ENCODE measurements at regions not wholly inside any gene's neighbourhood (a gene's known extent, or its start where the extent isn't known, plus 50 kb on each side); places are given as distances from the start of the nearest gene placed in this dataset.
A peak's percentile ranks its signal among the peaks of the same experiment; 100 is the strongest.

DNA sequence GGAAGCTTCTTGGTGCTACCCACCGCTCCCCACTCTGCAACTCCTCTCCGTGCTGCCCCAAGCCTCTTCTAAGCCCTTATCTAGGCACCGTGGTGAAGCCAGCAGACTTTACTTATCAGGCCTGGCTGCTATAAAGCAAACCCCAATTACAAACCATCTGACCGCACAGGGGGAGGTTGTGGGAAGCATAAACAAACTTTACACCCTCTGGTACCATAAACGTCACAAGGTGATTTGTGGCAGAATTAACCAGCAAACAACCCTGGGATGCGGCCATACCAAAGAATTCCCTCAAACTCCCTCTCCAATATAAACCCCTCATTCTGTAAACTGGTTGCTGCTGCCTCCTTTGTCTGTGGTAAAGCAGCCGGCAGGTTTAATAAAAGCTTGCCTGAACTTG lies 55.2 kb downstream of the MAGEC2 start:
- TF ChIP-seq, protein P1, sequence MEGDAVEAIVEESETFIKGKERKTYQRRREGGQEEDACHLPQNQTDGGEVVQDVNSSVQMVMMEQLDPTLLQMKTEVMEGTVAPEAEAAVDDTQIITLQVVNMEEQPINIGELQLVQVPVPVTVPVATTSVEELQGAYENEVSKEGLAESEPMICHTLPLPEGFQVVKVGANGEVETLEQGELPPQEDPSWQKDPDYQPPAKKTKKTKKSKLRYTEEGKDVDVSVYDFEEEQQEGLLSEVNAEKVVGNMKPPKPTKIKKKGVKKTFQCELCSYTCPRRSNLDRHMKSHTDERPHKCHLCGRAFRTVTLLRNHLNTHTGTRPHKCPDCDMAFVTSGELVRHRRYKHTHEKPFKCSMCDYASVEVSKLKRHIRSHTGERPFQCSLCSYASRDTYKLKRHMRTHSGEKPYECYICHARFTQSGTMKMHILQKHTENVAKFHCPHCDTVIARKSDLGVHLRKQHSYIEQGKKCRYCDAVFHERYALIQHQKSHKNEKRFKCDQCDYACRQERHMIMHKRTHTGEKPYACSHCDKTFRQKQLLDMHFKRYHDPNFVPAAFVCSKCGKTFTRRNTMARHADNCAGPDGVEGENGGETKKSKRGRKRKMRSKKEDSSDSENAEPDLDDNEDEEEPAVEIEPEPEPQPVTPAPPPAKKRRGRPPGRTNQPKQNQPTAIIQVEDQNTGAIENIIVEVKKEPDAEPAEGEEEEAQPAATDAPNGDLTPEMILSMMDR (IDR thresholded peaks at IDR 0.05) = no peak
- no peak for TF ChIP-seq POLR2A (IDR thresholded peaks at IDR 0.05)
- Histone ChIP-seq H3K9me3 (no peaks in the 10 kb centered on the region), H3K36me3 (replicated peaks in 1 of 2; ENCODE audit: insufficient read depth in 1 of 2, low read depth in 2 of 2) (no peaks in the 10 kb centered on the region), H3K27me3 (no peaks in the 10 kb centered on the region), H3K4me3 (no peak overlapping the region), H3K27ac (no peak overlapping the region), H3K4me1 (no peaks in the 10 kb centered on the region)
- WGBS, 2 donors = 26 to 64% methylated on average over 5 to 7 of the region's 7 CpGs
- ATAC-seq (no peak), DNase-seq (no peak)
- intact Hi-C loops (cut with DNase I) = no loop called here

DNA sequence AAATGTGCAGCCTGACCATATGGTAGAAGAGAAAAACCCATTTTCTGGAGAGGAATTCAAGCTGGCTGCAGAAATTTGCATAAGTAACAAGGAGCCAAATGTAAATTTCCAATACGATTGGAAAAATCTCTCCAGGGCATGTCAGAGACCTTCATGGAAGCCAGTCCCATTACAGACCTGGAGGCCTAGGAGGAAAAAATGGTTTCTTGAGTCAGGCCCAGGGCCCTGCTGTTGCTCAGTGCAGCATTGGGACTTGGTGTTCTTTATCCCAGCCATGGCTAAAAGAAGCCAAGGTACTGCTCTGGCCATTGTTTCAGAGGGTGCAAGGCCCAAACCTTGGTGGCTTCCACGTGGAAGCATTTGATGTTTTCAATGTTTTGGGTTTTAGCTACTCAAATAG lies 70.6 kb downstream of the MAGEC2 start:
- TF ChIP-seq POLR2A (IDR thresholded peaks at IDR 0.05) = no peak
- TF ChIP-seq, protein P1 (IDR thresholded peaks at IDR 0.05) = no peak
- no peaks in the 10 kb centered on the region for H3K4me1 ChIP-seq
- no peaks in the 10 kb centered on the region for H3K27me3 ChIP-seq
- no peak overlapping the region for H3K27ac ChIP-seq
- intact Hi-C loops (cut with DNase I) = no loop called here
- no peaks in the 10 kb centered on the region for H3K36me3 ChIP-seq (replicated peaks in 1 of 2; ENCODE audit: insufficient read depth in 1 of 2, low read depth in 2 of 2)
- no peaks in the 10 kb centered on the region for H3K9me3 ChIP-seq
- 46 to 59% methylated on average over 2 of the region's 2 CpGs for WGBS, 2 donors
- DNase-seq = no peak
- ATAC-seq = no peak
- H3K4me3 ChIP-seq = no peak overlapping the region

DNA sequence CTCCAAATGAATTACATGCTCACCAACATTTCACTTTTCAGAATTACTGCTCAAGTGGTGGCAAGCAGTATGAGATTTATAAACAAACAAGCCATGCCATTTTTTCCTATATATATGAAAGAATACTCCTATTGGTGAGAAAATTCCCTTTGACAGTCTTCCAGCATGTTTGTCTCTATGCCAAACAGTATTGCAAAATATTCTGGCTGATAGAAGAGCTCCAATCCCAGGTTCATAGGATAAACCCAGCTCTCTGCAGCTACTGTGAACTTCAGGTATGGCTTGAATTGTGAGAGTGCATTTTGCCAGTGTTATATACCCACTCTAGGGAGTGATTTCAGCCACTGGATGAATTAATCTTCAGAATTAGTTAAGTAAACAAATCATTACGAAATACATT lies 108.8 kb downstream of the MAGEC2 start:
- Histone ChIP-seq H3K4me3 (no peak overlapping the region), H3K9me3 (no peaks in the 10 kb centered on the region), H3K27ac (no peak overlapping the region), H3K4me1 (no peaks in the 10 kb centered on the region), H3K36me3 (replicated peaks in 1 of 2; ENCODE audit: insufficient read depth in 1 of 2, low read depth in 2 of 2) (no peaks in the 10 kb centered on the region), H3K27me3 (no peaks in the 10 kb centered on the region)
- no peak for ATAC-seq
- intact Hi-C loops (cut with DNase I) = no loop called here
- DNase-seq = no peak
- WGBS, 2 donors = 13 to 27% methylated on average over 1 of the region's 1 CpG
- no peak for TF ChIP-seq POLR2A (IDR thresholded peaks at IDR 0.05)
- TF ChIP-seq, protein P1 (IDR thresholded peaks at IDR 0.05) = no peak

DNA sequence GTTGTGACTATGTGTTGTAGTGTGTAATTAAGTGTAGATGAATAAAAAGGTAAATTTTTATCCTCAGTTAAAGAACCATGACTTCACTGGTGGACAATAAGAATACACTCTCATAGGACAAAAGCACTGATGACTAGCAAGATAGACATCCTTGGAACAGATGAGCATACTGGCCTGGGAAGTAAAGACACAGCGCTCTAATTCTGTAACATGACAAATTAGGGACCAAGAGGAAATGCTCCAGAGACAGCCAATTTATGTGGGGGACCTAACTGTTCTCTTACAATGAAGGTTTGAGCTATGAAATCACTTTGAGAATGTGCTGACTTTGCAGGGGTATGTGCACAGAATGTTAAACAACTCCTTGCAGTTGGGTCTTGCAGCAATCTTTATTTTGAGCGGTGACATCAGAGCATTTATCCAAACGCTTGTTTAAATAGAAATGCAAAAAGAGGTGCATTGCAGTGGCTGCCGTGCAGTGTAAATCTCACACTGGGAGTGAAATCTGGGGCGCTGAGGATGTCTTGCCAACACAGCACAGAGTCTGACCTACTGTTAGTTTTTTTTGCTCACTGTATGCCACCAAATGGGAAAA lies 109.3 kb downstream of the MAGEC2 start:
- intact Hi-C loops (cut with DNase I) = no loop called here
- Histone ChIP-seq H3K9me3 (no peaks in the 10 kb centered on the region), H3K27ac (no peak overlapping the region), H3K4me3 (no peak overlapping the region), H3K36me3 (replicated peaks in 1 of 2; ENCODE audit: insufficient read depth in 1 of 2, low read depth in 2 of 2) (no peaks in the 10 kb centered on the region), H3K4me1 (no peaks in the 10 kb centered on the region), H3K27me3 (no peaks in the 10 kb centered on the region)
- TF ChIP-seq POLR2A (IDR thresholded peaks at IDR 0.05) = no peak
- TF ChIP-seq, protein P1 (IDR thresholded peaks at IDR 0.05) = no peak
- WGBS, 2 donors = 43 to 50% methylated on average over 5 of the region's 5 CpGs
- no peak for ATAC-seq
- no peak for DNase-seq

DNA sequence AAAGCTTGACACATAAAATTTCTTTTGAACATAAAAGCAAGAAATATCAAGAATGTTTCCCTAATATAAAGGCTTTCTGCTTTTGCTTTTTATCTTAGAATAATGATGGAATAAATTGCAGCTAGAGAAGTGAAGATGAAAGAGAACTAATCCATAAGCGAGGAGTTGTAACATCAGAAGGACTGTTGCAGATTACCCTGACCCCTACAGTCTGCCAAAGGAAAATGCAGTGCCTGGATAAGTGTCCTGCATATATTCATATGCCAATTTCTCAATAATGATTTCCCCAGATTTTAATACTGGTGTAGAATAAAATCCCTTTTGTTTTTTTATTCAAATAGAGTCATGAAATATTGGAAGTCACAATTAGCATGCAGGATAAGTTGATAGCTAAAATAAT lies 115.9 kb downstream of the MAGEC2 start:
- ATAC-seq (no peak), DNase-seq (no peak)
- H3K4me3 ChIP-seq = no peak overlapping the region
- TF ChIP-seq POLR2A (IDR thresholded peaks at IDR 0.05) = no peak
- TF ChIP-seq, protein P1 (IDR thresholded peaks at IDR 0.05) = peak in 5 of 7 experiments; percentile 8 to 46 (median 28)
- WGBS, 2 donors = 6 to 12% methylated on average over 1 of the region's 1 CpG
- no peaks in the 10 kb centered on the region for H3K27me3 ChIP-seq
- H3K4me1 ChIP-seq = no peaks in the 10 kb centered on the region
- intact Hi-C loops (cut with DNase I) = no loop called here
- no peak overlapping the region for H3K27ac ChIP-seq
- no peaks in the 10 kb centered on the region for H3K9me3 ChIP-seq
- no peaks in the 10 kb centered on the region for H3K36me3 ChIP-seq (replicated peaks in 1 of 2; ENCODE audit: insufficient read depth in 1 of 2, low read depth in 2 of 2)
